Middle frontal gyrus (tissue), 1 donor: ENCODE measurements at regions not wholly inside any gene's neighbourhood (a gene's known extent, or its start where the extent isn't known, plus 50 kb on each side); places are given as distances from the start of the nearest gene placed in this dataset.

Experiments used
- DNase-seq: peaks from one replicate; pipeline ENCODE4 v3.0.0-alpha.2; 2015; ENCODE audit warnings: low spot score; ENCODE audit errors: extremely low spot score

DNA sequence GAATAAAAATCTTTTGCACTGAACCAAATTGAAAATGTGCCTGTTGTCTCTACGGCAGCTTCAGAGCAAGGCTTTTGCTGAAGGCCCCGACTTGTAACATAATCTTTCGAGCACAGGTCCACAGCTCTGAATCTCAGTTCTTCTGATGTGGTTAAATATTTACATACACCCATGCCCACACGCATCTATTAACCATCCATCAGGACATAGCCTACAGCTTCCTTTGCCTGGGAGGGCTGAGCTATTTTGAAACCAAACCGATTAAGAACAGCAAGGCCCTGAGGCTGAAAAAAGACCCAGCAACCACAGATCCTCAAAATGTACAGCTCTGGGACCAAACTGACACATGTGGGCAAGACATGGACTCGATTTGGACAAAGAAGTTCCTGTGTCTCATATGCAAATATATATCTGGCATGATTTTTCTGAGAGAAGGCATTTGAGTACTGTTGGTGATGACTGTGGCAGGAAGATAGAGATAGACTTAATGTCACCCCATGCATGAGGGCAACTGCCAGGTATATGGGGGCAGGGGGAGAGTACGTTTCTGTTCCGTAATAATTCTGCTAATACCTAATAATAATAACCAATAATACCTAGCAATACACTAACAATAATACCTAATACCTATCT, 322.7 kb upstream of the PLET1 start:
- DNase-seq: no peak

DNA sequence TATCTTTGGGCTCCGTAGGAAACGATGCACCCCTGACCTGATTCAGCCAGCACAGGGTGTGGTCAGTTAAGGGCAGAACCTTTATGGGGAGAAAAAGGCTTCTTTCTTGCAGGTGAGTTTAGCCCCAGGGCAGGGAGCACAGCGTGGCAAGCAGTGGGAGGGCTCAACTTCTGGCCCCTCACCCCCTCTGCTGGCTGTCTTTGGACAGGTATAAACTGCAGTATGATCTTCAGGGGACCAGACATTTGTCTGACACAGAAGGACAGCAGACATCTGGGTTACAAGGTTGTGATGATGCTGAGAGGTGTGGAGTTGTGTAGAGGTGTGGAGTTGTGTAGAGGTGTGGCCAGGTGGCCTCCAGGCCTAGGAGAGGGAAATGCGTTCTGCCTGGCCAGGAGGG, 324.0 kb upstream of the PLET1 start:
- no peak for DNase-seq

GRCh38 chr11:112587664-112588063, 327.0 kb upstream of the PLET1 start:
- DNase-seq: no peak

GRCh38 chr11:112588252-112588694, 327.6 kb upstream of the PLET1 start:
- peak; percentile 82 for DNase-seq

DNA sequence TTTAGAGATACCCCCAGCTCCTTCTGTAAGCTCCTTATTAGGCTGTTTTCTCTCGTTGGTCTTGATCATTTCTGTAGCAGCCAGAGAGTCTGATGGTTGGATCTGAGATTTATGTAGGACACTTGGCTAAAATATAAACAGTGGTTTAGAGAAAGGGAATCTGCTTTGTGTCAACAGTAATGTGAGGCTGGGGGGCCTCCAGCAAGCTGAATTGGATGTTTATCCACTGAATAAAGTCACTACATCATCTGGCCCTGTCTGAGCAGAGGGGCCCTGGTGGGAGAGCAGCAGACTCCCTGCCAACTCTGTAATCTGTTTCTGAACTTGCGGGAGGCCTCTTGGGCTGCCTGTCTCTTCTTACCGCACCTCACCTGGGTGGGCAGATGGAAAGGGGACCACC, 328.5 kb upstream of the PLET1 start:
- DNase-seq: no peak

DNA sequence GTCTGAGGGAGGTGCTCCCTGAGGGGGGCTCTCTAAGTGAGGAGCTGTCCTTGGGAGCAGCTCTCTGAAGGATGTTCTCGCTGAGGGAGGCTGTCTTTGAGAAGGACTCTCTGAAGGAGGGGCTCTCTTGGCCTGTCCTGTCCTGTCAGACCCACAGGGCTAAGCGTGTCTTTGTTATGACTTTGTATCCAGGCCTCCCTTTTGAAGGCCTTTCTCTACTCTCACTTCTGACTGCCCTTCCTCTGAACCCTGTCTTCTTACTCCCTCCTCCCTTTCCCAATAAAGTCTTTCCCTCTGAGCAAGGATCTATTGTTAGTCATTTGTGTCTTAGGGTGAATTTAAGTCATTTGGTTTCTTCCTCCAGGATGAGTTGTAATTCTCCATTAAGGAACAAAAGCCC, 330.1 kb upstream of the PLET1 start:
- DNase-seq: no peak

GRCh38 chr11:112593440-112593839, 332.8 kb upstream of the PLET1 start:
- DNase-seq: no peak

DNA sequence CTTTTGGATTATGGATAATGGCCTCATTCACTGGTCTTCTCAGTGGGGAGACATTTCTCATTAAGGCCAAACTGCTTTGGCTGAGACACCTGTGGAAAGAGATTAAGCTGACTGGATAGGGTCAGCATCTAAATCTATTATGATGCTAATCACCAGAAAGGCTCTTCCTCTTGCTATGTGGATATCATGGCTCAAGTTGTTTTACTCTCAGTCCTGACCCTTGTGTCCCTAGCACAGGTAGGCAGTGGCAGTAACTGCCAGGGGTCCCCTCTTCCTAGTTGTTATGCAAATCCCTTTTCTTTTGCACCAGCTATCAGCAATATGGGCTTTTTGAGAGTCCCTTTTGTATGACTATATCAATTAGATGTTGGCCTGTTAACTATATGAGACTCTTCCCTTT, 335.7 kb upstream of the PLET1 start:
- DNase-seq: no peak

DNA sequence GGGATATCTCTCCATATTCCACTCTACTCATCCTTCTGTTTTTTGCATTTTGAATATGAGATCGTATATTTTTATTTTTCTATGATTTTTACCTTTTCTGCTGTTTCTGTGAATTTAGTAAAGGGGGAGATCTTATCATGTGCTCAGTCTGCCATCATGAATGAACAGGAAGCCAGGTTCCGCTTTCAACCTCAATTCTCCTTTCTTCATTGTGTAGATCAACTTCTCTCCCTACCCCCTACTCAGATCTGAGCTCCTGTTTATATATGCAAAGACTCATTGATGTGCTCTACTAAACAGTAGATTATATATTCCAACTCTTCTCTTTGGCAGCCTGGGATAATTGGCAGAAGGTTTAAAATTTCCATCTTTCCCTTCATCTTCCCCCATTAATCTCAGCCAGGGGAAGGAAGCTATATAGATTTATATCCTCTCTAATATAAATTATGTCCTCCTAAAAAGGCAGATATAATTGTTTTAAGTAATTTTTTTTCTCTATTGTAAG, 336.7 kb upstream of the PLET1 start:
- DNase-seq: no peak

DNA sequence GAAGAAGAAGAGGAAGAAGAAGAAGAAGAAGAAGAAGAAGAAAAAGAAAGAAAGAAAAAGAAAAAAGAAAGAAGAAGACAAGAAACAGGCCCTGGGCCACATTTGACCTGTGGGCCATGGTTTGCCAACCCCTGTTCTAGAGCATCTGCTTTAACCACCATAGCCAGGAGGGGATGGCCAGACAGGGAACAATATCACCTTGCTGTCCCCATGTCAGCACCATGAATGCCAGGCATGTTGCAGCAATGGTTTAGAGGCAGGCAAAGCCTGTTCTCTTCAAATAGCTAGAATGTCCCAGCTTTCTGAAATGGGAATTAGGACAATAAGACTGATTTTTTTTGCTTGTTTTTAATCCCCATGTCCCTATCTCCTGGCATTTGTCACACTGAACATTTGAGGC, 338.6 kb upstream of the PLET1 start:
- DNase-seq: no peak

DNA sequence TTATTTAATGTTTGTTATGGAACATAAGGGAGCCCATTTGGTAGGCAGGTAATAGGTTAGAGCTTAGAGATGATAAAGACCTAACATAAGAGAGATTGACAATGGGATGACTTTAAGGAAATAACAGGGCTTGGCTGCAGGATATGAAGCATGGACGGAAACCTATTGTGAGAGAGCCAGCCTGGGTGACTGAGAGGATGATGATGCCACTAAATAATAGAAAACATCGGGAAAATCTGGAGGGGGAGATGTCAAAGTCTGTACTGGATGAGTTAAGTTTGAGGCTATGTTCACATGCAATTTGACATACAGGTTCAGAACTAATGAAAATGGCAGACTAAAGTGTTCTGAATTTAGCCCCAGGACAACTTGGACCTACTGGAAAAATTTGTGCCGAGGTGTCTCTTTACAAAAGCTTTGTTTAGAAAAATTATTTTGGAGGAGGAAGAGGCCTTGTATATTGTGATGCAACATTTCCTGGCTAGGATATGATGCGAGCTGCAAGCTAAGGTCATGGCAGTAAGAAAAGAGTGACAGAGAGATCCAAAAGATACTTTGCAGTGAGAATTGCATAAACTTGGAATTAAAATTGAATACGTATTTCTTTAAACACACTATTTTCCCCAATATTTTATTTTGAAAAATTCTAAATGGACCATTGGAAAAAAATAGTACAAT, 339.3 kb upstream of the PLET1 start:
- DNase-seq: no peak

DNA sequence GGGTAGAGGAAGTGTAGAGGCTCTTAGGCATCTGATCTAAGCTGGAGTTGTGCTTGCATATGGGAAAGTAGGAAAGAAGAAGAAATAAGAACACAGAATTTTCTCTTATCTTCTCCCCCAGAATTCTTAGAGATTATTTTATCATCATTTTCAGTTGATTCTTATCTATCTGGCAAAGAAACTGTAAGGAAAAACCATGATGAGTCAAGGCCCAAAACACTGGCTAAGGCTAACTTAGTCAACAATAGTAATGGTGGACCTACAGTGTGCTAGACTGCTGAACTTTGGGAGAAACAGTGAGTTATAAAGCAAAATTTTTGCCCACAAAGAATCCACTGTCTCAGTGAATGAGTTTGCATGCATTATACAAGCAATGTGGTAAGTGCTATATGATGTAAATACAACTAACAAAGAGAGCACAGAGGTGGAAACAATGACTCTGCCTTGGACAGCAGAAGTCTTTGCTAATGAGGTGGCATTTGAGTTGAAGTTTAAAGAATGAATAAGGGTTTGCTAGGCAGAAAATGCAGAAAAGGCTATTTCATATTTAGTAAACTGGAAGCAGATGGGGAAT, 344.5 kb upstream of the PLET1 start:
- no peak for DNase-seq

DNA sequence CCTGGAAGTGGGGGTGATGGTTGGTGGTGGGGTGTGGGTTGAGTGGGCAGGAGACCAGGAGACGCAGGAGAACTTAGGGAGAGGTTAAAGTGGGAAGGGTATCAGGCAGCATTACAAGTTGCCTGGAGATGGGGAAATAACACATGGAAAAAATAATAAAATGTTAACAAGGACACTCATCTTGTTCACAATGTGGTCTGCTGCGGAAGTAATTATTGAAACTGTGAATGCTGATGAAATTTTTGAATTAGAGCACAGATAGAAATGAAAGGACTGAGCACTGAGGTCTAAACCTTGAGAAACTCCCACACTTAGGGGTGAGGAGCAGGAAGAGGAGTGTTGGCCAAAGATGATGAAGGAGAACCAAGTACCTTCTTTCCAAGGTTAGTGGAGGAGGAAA, 346.0 kb upstream of the PLET1 start:
- no peak for DNase-seq

- no peak for DNase-seq
Measured at GRCh38 chr11:112608509-112608908, 347.8 kb upstream of the PLET1 start.

DNA sequence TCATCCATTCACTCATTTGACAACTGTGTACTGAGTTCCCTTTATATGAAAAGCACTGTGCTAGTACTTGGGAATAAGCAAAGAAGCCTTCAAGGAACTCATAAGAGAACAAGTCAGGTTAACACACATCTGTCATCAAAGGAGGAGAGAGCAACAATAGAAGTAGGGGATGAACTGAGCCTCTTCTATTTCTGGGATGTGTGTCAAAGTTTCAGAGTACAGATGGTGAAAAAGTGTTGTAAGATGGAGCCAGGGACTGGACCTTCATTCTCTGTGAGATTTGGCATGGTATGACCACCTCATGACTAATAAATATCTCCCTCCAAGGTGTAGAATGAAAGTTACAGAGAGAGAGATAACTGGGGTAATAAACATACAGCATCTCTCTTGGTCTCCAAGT, 349.8 kb upstream of the PLET1 start:
- no peak for DNase-seq

DNA sequence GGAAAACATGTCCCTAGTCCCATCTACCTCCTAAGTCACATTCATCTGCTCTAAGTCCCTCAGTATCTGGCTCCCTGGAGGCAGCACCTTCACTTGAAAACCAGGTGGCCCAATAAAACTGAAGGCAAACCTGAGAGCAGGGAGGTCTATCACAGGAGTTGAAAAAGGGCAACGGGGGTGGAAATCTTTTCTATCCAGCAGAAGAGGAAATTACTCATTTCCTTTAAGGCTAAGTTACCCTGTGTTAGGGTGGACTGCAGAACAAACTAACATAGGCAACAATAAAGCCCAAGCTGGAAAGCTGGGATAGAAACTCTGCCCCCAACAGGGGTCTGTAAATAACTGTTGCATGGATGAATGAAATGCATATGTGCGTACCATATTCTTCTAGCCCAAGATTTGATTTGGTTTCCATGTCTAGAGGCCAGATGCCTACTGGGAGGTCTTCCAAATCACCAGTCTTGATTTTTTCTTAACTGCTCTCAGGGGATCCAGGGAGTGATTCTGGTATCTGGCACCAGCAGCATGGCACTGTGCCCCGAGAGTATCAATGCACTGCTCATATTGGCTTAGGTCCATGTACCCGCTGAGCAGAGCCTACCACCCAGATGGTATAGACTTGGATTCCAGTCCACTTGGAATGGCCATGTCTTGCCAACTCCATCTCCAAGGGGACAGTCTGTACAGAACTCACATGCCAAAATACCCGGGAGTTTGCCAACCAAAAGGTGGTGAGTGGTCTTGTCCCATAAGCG, 350.0 kb upstream of the NCAM1 start:
- no peak for DNase-seq

- DNase-seq: no peak
Measured at GRCh38 chr11:112611771-112612170, 349.4 kb upstream of the NCAM1 start.

- DNase-seq: no peak
Measured at GRCh38 chr11:112612250-112612849, 348.9 kb upstream of the NCAM1 start.

- DNase-seq: no peak
Measured at GRCh38 chr11:112613051-112613972, 347.9 kb upstream of the NCAM1 start.

DNA sequence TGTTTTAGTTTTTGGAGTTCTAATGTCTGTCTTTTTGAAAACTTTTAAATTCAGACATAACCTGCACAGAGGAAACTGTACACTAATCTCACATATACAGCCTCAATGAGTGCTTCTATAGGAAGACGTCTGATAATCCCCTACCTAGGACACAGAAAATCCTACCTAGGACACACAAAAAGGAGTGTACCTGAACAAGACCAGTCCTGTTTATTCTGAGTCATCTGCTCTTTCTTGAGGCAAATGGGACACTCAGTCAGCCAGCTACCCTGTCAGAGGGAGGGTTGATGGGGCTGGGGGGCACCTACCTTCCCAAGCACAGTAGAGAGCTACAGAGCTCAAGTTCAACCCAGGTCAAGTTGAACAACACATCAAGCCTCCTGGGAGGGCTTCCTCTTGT, 346.6 kb upstream of the NCAM1 start:
- DNase-seq: no peak

DNA sequence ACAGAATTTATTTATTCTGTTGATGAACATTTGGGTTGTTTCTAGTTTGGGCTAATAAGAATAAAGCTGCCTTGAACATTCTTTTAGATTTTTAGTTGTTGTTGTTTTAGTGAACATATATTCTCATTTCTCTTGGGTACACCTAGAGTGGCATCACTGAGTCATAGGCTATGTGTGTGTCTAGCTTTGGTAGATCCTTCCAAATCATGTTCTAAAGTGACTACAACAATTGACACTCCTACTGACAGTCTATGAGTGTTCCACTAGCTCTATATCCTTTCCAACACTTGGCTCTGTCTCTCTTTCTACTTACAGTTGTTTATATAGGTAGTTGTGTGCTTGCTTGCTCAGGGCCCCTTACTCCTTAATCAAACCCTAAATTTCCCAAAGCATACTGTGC, 346.0 kb upstream of the NCAM1 start:
- no peak for DNase-seq
